Activated CD4-positive, alpha-beta T cell treated with anti-CD3 and anti-CD28 coated beads, Interleukin-10, Interleukin-2, amounts not matched to agents 100 ng/mL and 50 ng/mL, durations not matched to agents 16 hours and 8 hours (primary cell): ENCODE measurements at regions not wholly inside any gene's neighbourhood (a gene's known extent, or its start where the extent isn't known, plus 50 kb on each side); places are given as distances from the start of the nearest gene placed in this dataset.

Experiments
- DNase-seq: peaks from one replicate; pipeline ENCODE4 v3.0.0-alpha.2; 2020

DNA sequence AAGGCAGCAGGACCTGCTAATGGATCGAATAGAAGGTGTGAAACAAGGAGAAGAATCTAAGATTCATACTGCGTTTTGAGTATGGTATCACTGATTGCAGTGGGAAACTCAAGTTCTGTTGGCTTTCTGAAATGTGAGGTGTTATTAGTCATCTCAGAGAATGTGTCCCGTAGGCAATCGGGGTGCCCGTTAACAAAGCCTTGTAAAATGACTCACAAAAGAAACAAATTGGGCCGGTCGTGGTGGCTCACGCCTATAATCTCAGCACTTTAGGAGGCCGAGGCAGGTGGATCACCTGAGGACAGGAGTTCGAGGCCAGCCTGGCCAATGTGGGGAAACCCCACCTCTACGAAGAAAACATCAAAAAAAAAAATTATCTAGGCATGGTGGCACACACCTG is 118.2 kb upstream of the C7orf33 start:
- peak; percentile 48 for DNase-seq

- DNase-seq = no peak
Measured at GRCh38 chr7:148473703-148474480, 116.7 kb upstream of the C7orf33 start.

GRCh38 chr7:148474481-148475025 is 116.0 kb upstream of the C7orf33 start:
- DNase-seq = no peak

DNA sequence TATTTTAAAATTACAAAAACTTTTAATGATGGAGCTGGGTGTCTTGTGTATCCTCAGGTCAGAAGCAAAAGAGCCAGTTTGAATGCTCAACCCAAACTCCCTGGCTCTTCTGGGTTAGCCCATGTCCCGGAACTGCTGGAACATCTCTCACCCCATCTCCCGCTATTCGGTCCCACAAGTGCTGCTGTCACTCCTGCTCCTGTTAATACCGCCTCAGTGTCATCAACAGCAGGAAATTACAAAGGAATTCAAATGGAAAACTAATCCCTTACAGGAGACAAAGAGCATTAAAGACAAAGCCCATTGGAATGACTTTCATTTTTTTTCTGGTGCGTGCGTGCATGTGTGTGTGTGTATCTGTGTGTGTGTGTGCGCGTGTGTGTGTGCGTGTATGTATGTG is 112.0 kb upstream of the C7orf33 start:
- DNase-seq = no peak

- no peak for DNase-seq
Measured at GRCh38 chr7:148480479-148481146, 110.0 kb upstream of the C7orf33 start.

DNA sequence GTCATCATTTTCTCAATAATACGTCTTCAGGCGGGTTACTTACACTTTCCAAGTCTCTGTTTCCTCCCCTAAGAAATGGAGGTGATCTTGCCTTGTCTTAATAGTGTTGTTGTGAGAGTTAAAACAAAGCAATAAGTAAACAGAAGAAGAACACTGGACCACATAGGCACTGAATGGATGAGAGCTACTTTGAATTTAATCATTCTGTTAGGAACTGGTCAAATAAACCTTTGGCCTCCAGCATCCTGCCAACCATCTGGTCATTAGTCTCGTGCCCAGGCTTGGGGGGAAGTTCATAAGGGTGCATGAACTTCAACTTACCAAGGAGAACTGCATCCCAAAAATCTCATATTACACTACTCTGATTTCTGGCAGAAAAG is 109.4 kb upstream of the C7orf33 start:
- DNase-seq = no peak

- no peak for DNase-seq
Measured at GRCh38 chr7:148481971-148482626, 108.5 kb upstream of the C7orf33 start.

DNA sequence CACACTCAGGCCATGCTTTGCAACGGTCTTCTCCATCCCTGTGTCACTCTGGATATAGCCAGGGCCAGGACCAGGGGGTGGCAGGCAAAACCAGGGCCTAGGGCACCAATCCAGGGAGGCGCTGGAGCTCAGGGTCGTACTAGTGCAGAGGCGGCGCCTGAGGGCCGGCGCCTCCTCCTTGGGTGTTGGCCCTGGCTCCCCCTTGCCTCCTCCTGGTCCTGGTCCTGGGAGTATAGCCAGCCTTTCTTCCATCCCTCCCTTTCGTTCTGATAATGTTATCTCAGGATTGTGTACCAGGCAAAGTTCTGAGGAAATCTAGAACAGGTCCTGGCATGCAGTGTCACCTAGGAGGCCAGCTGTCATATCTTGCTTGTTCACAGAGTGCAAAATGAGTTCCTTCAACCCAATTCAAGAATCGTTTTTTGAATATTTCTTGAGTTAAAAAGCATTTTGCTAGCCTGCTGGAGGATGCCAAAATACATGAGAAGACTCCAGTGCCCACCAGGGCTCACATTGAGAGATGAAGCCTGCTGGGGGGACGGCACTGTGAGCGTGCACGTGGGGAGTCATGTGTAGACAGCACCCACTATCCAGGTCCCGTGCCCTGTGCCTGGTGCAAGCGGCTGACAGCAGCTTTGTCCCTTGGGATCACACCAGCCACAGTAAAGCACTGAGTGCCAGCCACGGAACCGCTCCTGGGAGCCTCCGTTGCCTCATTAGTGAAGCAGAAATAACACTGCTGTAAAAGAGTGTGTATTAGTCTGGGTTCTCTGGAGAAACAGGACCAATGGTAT is 106.9 kb upstream of the C7orf33 start:
- no peak for DNase-seq

- DNase-seq = no peak
Measured at GRCh38 chr7:148484486-148484885, 106.1 kb upstream of the C7orf33 start.

- DNase-seq = no peak
Measured at GRCh38 chr7:148485618-148486017, 104.9 kb upstream of the C7orf33 start.

DNA sequence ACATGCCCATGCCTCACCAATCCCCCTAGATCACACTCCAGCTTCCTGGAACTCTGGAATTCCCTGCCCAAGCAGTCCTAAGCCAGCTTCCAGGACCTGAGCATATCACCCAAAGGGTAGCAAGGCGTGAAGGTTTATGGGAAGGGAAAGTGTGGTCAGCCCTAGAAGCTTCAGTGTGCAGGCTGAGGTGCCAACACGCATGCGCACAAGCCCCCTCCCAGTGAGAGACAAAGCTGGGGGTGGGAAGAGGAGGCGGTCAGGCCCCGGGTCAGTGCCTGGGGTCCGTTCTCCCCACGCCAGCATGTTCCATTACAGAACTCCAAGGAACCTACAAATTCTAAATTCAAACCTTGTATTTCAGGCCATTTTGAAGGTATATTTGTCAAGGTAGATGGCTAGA is 103.6 kb upstream of the C7orf33 start:
- no peak for DNase-seq

DNA sequence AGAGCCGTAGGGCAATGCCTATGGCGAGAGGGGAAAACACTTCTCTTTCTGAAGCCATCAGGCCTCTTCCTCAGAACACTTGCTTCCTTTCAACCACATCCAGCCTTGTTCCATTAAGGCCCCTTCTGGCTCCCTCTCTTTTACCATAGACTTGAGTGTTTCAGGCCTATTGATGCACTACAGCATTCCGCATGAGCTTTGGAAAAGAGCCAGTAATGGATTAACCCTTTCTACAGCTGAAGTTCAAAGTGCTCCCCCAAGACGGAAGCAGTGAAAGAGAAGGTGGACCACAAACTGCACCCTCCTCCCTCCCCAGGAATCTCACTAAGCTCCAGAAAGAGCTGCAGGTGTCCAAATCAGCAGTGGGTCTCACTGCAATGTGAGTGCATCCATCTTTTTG is 102.7 kb upstream of the C7orf33 start:
- no peak for DNase-seq

- DNase-seq = no peak
Measured at GRCh38 chr7:148489678-148490077, 100.9 kb upstream of the C7orf33 start.

DNA sequence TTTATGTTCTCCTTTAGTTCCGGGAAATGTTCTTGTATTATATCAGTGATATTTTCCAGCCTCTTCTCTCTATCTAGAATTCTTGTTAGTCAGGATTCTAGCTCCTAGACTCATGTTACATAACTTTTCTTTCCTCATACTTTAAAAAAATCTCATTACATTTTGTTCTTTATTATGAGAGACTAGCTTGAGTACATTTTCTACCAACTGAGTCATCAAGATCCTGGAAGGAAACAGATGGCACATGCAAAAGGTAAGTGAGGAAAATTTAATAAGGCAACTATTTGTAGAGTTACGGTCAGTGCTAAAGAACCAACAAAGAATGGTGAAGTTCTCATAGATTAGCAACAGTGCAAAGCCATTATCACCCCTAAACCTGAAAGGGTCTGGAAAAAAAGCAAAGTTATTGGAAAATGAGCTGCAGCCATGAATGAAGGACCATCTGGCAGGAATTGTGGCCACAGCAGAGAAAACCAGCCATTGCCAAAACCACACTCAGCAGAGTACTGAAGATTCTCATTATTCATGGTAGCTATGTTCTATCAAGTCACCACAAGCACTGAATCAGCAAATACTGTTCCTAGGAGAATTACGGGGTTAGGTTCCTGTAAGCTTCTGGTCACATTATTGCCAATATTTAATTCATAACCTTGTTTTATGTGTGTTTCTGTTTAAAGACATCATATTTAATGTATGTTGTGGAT is 98.3 kb upstream of the C7orf33 start:
- no peak for DNase-seq

DNA sequence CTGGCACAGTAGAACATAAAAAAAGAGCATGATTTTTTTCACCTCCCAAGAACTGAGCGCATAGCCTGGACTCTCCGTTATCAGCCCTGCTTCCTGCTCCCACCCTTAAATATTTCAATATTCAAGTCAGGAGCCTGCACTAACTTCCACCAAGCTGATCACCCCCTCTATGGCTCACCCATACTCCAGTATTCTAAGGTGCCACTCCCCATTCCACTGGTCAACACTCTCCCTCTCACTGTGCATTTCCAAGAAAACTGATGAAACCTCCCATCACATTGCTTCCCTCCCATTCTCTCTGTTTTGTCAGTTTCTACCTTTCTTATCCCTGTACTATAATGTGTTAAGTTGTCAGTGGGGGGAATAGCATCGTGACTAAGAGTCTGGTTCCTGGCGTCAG is 95.0 kb upstream of the C7orf33 start:
- no peak for DNase-seq

- no peak for DNase-seq
Measured at GRCh38 chr7:148500978-148501377, 89.6 kb upstream of the C7orf33 start.

GRCh38 chr7:148503900-148504487 is 86.6 kb upstream of the C7orf33 start:
- DNase-seq = peak; percentile 52

GRCh38 chr7:148505645-148506375 is 84.8 kb upstream of the C7orf33 start:
- no peak for DNase-seq

- DNase-seq = peak; percentile 87
Measured at GRCh38 chr7:148507064-148507573, 83.4 kb upstream of the C7orf33 start.

DNA sequence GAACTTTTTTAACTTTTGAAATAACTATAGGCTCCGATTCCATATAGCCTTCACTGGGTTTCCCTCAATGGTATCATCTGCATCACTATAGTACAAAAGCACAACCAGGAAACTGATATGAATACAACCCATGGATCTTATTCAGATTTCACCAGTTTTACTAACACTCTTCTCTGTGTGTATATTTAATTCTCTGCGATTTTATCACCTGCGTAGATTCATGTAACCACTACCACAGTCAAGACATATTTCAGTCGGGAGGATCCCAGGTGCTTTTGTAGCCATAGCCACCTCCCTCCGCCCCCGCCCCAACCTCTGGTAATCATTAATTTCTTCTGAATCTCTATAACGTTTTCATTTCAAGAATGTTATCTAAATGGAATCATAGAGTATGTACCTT is 82.8 kb upstream of the C7orf33 start:
- DNase-seq = peak; percentile 53

GRCh38 chr7:148514236-148514635 is 76.3 kb upstream of the C7orf33 start:
- no peak for DNase-seq
